VCaP (cell line): ENCODE measurements at regions not wholly inside any gene's neighbourhood (a gene's known extent, or its start where the extent isn't known, plus 50 kb on each side); places are given as distances from the start of the nearest gene placed in this dataset.

Experiments
- H3K27ac ChIP-seq: fragments of 450-650 bp; 2 replicates; pipeline ENCODE4 v1.5.1; 2017
- CTCF ChIP-seq: fragments of 450-650 bp; conservative IDR thresholded peaks from 2 replicates; pipeline ENCODE4 v1.5.1; 2017; ENCODE audit warnings: mild to moderate bottlenecking, moderate library complexity

GRCh38 chr12:108060067-108060466 is 69.0 kb upstream of the WSCD2 start:
- TF ChIP-seq CTCF = no peak

GRCh38 chr12:108060903-108061302 is 68.2 kb upstream of the WSCD2 start:
- TF ChIP-seq CTCF = no peak
- H3K27ac ChIP-seq = no peak overlapping the region

More at GRCh38 chr12:108060067-108060466, 69.0 kb upstream of the WSCD2 start:
- H3K27ac ChIP-seq = no peak overlapping the region

- TF ChIP-seq CTCF = peak; percentile 38
These were observed 65.9 kb upstream of the WSCD2 start for GRCh38 chr12:108063192-108063591.

GRCh38 chr12:108065069-108065468 is 64.0 kb upstream of the WSCD2 start:
- TF ChIP-seq CTCF = no peak
- H3K27ac ChIP-seq = no peak overlapping the region

More at GRCh38 chr12:108063192-108063591, 65.9 kb upstream of the WSCD2 start:
- H3K27ac ChIP-seq = no peak overlapping the region

- no peak for TF ChIP-seq CTCF
- H3K27ac ChIP-seq = no peak overlapping the region
These were observed 62.2 kb upstream of the WSCD2 start for GRCh38 chr12:108066583-108067577.

GRCh38 chr12:108069651-108070165 is 59.4 kb upstream of the WSCD2 start:
- TF ChIP-seq CTCF = no peak

GRCh38 chr12:108075561-108075960 is 53.5 kb upstream of the WSCD2 start:
- no peak for TF ChIP-seq CTCF
- H3K27ac ChIP-seq = no peak overlapping the region

More at GRCh38 chr12:108069651-108070165, 59.4 kb upstream of the WSCD2 start:
- H3K27ac ChIP-seq = no peak overlapping the region
